Embryonic facial prominence (tissue), 1 donor: ENCODE measurements at regions not wholly inside any gene's neighbourhood (a gene's known extent, or its start where the extent isn't known, plus 50 kb on each side); places are given as distances from the start of the nearest gene placed in this dataset.
"Not testable (repeated sequence)": the region's sequence is repeated elsewhere in the genome, so short reads cannot be mapped to it uniquely, and the experiment has no call there.

ENCODE experiments used
- DNase-seq: peaks from one replicate; pipeline ENCODE4 v3.0.0-alpha.2; 2016; ENCODE audit errors: extremely low spot score

DNA sequence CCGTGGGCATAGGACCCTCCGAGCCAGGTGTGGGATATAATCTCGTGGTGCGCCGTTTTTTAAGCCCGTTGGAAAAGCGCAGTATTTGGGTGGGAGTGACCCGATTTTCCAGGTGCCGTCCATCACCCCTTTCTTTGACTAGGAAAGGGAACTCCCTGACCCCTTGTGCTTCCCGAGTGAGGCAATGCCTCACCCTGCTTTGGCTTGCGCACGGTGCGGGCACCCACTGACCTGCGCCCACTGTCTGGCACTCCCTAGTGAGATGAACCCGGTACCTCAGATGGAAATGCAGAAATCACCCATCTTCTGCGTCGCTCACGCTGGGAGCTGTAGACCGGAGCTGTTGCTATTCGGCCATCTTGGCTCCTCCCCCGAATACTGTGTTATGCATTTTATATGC is 575.0 kb downstream of the PDHA2 start:
- DNase-seq: not testable (repeated sequence)

DNA sequence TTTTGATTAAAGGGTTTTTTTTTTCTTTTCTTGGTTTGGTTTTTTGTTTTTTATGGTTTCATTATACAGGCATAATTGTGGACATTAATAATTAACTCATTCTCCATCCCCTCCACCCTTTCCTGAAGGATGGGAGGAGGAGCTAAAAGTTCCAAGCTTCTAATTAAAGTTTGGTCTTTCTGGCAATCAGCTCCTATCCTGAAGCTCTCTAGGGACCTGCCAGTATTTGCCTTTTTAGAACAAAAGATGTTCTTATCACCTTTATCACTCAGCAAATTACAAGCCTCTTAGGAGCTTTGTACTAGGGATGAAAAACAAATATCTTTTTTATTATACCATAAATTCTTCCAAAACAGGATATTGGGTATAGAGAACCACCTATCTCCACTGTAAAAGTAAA is 589.8 kb downstream of the PDHA2 start:
- no peak for DNase-seq

DNA sequence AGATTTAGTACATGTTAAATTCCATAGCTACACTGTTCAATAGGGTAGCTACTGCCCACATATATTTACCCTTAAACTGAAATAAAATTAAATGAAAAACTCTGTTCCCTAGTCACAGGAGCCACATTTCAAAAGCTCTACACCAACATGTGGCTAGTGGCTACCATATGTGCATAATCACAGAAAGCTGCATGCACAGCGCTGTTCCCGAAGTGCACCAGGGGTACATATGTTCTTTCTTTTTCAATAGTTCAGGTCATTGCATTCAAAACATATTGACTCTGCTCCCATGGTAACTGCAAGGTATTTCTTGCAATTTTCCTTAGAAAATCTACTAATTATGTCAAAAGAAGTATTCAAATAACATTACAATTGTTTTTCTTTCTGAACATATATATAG is 591.2 kb downstream of the PDHA2 start:
- DNase-seq: no peak

DNA sequence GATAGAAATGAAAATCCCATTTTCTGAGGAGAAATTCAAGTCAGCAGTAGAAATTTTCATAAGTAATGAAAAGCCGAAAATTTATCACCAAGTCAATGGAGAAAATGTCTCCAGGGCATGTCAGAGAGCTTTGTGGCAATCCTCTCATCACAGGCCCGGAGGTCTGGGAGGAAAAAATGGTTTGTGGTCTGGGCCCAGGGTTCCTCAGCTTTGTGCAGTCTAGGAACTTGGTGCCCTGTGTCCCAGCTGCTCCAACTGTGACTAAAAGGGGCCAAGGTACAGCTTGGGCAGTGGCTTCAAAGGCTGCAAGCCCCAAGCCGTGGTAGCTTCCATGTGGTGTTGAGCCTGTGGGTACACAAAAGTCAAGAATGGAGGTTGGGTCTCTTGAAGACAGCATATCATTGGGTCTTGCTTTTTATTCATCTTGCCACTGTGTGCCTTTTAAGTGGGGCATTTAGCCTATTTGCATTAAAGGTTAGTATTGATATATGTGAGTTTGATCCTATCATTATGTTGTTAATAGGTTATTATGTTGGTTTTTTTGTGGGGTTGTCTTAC is 608.5 kb downstream of the PDHA2 start:
- no peak for DNase-seq

DNA sequence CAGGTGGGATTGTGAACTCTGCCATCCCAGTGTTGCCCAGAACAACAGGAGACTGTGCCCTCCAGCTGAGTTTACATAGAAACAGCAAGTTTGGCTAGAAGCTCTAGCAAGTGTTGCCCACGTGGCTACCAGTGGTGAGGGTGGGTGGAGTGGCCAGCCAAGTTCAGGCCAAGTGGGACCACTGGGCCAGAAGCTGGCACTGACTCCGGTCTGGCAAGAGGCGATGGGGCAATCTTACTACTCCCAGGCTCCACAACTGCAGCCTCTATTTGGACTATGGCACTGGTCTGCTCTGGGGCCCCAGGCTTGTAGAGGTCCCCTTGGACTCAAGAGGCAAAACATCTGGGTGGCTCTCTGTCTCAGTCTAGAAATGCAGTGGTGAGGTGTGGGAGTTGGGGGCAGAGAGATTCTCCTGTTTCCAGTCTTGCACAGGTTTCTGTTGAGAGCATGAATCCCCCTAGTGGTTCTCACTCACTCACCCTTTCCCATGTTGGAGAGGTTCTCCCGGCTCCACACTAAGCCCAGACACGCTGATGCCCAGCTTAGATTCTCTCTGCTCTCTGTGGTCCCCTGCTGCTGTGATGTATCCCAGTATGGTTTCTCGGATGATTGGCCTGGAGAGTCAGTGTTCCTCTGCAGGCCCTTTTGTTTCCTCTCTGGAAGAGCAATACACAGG is 615.3 kb downstream of the PDHA2 start:
- DNase-seq: no peak

DNA sequence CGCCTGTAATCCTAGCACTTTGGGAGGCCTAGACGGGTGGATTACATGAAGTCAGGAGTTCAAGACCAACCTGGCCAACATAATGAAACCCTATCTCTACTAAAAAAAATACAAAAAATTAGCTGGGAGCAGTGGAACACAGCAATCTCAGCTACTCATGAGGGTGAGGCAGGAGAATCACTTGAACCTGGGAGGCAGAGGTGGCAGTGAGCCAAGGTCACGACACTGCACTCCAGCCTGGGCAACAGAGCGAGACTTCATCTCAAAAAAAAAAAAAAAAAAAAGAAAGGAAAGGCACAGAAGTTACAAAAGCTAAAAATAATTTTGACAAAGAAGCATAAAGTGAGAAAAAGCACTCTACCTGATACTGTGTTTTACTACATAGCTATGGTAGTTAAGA is 618.1 kb downstream of the PDHA2 start:
- not testable (repeated sequence) for DNase-seq

DNA sequence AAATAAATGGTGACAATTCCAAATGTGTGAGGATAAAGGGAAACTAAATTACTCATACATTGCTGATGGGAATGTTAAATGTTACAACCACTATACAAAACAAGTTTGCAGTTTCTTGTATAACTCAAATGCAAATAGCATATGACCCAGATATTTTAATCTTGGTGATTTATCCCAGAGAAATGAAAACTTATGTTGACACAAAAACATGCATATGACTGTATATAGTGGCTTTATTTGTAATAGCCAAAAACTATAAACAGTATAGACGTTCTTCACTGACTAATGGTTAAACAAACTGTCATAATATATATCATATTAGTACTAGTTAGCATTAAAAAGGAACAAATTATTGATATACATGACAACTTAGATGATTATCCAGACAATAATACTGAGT is 619.2 kb downstream of the PDHA2 start:
- no peak for DNase-seq

DNA sequence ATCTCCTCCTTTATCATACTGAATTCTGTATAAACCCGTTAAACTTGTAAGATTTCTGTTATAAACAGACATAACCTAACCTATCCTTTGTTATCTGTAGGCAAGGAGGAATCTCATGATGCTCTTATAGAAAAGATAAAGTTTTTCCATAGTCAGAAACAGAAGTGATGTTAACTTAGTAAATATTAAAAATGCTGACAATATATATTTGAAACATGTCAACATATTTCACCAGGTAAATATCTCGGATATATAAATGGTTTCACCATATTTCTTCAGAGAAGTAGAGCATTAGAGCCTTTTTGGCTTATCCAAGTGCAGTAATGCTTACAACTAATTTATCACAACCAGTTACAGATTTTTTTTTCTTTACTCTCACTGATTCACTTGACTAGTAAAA is 625.9 kb downstream of the PDHA2 start:
- no peak for DNase-seq

DNA sequence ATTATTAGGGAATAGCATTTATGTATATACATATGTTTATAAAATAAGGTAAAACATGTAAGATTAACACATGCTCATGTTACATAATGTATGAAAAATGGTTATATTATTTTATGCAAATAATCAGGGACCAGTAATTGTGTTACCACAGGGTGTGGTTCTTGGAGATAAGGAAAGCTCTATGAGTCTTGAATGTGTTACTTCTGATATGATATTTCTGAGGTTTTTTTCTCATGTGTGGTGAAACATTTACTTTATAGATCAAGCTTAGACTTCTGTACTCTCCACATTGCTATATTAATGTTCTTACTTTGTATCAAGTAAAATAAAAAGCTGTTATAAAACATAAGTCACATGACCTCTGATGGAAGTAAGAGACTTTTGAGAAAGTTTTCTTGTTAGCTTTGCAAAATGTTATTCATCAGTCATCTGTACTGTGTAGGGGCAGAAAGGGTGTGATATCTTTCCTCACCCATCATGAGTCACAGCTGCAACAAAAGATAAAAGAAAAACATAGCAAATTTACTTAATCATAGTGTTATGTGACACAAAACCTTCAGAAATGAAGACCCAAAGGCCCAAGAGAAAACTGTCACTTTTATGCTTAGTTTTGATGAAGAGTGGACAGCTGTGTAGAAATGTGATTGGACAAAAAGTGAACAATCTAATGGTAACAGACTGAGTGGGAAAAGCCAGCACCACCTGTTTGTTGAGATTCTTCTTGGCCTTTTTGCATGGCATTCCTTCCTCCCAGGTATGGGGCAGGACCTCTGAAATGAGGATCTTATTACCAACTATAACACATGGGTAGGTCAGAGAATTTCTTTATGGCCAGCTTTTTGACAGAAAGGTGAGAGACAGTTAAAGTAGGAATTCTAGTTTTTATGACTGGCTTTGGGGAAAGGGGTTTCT is 632.3 kb downstream of the PDHA2 start:
- no peak for DNase-seq

DNA sequence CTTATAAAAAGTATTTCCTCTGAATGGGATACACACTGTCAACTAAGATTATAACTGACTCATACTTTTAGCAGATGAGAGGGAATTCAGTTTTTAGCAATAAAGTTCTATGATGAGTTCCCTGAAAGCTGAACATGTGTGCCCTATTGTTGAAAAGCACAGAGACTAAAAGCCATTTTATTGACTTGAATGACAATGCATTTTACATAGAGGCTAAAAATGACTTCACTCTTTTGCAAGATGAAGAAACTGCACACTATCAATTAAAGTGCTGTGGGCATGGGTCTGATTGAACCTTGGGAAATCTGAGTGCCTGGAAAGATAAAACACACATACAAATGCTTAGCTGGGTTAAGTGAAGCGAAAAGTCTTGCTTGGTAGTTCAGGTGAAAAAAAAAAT is 633.4 kb downstream of the PDHA2 start:
- no peak for DNase-seq

DNA sequence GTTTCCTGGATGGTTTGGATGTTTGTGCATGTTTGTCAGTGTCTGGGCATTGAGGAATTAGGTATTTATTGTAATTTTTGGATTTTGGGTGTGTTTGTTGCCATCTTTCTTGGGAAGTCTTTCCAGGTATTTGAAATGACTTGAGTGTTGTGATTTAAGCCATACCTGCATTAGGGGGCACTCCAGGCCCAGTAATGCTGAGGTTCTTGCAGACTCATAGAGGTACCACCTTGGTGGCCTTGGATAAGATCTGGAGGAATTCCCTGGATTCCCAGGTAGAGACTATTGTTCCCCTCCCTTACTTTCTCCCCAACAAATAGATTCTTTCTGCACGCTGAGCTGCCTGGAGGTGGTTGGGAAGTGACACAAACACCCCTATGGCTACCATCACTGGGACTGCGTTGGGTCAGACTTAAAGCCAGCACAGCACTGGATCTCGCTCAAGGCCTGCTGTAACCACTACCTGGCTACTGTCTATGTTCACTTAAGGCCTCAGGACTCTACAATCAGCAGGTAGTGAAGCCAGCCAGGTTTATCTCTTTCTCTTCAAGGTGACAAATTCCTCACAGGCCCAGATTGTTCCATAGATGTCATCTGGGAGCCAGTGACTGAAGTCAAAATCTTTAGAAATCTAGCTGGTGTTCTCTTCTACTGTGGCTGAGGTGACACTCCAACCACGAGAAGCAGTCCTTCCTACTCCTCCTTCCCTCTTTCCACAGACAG is 643.6 kb downstream of the PDHA2 start:
- DNase-seq: no peak

DNA sequence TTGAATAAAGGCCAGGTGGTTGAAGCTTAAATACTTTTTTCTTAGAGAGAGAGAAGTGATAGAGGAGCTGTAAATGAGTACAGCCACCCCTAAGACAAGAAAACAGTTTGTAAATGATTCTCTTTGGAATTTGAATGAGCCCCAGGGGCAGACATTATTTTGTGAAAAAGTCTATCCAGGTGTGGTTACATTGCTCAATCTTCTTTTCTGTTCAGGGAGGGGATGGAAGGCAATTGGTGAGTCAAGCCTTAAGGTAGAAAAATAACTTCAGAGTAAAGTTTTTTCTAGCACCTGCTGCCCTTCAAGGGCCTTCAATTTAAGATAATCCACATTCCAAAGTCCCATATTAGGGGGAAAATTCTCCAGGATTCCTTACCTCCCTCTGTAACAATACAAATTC is 646.7 kb downstream of the PDHA2 start:
- no peak for DNase-seq

DNA sequence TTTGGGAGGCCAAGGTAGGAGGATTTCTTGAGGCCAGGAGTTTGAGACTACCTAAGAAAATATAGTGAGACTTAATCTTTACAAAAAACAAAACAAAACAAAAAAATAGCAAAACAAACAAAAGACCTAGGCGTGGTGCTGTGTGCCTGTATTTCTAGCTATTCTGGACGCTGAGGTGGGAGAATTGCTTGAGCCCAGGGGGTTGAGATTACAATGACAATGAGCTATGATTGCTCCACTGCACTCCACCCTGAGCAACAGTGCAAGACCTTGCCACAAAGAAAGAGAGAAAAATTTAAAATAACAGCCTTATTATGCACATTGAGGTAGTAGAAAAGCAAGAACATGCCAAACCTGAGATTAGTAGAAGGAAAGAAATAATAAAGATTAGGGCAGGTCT is 657.7 kb downstream of the PDHA2 start:
- no peak for DNase-seq

DNA sequence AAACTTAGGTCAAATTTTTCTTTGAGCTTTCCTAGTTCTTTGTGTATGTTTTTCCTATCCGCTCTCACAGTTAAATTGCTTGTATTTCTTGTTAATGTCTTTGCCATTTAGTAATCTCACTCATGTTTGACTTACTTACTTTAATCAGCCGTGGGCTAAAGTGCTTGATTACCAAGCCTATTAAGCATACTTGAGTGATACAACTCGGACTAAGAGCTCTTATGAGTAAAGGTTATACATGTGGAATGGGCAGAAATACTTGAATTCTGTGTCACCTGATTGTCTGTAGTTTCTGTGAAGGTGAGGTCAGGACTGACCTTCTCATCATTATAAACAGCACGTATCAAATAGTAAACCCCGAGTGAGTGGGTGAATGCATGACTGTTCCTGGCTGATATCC is 664.5 kb downstream of the PDHA2 start:
- no peak for DNase-seq

DNA sequence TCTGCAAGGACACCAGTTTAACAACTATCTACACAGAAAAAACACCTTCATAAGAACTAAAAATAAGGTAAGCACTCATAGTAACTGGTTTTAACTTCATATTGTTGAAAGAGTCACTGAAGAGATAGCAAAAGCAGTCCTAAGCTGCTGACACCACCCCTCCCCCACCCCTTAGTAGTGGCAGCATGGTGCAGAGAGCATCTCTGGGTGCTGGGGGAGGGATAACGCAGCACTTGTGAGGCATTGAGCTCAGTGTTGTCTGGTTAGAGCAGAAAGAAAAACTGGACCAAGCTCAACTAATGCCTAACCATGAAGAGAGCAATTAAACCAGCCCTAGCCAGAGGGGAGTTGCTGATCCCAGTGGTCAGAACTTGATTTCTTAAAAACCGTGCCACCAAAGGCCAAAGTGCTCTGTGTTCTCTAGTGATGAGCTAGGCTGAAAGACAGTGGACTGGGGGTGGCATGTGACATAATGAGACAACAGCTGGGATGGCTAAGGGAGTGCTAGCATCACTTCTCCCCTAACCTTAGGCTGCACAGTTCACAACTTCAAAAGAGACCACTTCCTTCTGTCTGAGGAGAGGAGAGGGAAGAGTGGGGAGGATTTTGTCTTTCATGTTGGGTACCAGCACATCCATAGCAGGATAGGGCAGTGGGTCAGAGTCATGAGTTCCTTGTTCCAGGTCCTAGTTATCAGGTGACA is 669.3 kb downstream of the PDHA2 start:
- no peak for DNase-seq

DNA sequence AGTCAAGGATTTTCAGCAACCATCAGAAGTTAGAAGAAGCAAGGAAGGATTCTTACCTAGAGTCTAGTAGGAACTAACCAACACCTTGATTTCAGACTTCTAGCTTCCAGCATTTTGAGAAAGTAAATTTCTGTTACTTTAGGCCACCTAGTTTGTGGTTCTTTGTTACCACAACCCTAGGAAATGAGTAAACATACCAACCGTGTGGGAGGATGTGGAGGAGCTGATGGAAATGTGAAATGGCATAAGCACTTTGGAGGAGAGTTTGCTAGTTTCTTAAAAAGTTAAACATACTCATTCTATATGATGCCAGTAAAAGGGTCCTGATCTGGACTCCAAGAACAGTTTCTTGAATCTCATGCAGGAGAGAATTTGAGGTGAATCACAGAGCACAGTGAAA is 679.4 kb downstream of the PDHA2 start:
- no peak for DNase-seq

DNA sequence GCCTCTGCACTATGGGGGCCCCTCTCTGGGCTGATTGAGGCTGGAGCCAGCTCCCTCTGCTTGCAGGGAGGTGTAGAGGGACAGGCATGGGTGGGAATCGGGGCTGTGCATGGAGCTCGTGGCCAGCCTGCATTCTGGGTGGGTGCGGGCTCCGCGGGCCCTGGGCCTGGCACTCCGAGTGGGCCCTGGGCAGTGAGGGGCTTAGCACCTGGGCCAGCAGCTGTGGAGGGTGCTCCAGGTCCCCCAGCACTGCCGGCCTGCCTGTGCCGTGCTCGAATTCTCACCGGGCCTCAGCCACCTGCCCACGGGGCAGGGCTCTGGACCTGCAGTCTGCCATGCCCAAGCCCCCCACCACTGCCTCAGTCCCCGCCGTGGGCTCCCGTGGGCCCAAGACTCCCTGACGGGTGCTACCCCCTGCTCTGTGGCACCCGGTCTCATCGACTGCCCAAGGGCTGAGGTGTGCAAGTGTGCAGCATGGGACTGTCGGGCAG is 681.2 kb downstream of the PDHA2 start:
- no peak for DNase-seq

DNA sequence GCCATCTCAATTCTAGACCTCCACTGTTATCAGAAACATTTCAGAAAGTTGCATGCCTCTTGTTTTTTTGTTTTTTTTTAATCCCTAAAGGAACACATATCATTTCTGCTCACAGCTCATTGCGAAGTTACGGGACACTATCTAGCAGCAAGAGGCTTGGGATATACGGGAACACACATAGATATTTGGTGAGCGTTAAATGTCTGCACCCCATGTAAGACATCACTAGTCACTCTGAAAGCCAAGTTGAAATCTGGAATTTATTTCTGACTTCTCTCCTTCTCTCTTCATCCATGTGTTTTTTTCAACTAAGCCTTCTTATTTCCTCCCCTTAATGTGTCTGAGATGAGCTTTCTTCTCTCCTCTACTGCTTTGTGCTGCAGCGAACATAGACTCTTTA is 683.7 kb downstream of the PDHA2 start:
- DNase-seq: no peak

DNA sequence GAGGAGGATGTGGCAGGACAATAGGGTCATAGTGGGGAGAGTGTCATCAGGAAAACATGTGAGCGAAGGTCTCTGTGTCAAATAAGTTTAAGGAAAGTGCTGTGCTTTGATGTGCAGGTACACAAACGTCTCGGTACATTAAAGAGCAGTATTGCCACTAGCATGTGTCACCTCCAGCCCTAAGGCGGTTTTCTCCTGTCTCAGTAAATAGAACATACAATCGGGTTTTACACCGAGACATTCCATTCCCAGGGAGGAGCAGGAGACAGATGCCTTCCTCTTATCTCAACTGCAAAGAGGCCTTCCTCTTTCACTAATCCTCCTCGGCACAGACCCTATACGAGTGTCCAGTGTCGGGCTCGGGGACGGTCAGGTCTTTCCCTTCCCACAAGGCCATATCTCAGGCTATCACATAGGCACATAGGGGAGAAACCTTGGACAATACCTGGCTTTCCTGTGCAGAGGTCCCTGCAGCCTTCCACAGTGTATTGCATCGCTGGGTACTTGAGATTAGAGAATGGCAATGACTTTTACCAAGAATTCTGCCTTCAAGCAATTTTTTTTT is 684.5 kb downstream of the PDHA2 start:
- DNase-seq: no peak

DNA sequence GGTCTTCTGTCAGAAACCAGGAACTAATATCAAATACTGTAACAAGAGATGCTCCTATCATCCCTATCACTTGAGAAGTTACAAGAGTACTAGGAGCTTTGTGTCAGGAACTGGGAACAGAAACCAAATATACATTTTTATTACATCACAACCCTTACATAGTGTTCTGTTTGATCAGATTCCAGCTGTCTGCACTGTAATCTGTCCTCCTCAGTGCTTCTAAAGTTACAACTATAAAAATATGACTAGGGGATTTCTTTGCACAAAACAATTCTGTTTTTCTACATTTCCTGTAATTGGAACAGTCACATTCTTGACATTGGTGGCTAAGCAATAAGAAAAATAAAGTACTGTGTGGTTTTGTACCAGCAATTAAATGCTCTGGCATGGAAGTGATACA is 686.0 kb downstream of the PDHA2 start:
- no peak for DNase-seq

DNA sequence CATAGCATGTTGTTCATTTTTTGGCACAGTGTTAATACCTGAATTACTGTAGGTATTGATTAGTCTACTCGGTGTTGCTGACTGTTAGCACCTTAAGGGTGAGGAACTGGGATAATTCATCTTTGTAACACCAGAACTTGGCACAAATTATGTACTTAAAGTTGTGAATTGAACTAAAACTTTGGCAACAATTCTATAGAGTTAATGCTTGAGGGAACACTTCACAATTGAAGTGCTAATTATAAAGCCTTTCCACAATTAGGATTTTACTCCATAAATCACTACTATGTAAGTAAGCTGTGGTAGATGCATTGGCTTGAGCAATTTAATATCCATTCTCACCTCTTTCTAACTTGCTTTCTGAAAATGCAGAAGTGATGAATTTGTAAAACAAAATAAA is 686.7 kb downstream of the PDHA2 start:
- DNase-seq: no peak
